ENCODE measurements at regions not wholly inside any gene's neighbourhood (a gene's known extent, or its start where the extent isn't known, plus 50 kb on each side); places are given as distances from the start of the nearest gene placed in this dataset.

DNA sequence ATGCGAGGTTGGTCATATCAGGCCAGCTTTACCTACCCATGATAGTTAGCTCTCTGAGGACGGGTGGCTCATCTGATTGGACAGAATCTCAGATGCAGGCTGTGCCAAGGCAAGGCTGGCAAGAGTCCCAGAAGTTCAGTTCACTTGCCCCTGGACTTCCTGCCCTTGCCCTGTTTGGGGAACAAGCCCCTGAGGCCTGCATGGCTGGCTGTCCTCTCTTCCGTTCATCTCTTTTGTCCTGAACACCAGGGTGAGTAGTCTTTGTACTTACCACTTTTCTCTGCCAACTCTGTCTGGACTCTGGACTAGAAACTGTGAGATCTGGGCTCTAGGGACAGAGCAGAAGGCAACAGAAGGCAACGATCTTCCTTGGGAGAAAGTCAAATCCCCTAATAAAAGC lies 769.9 kb downstream of the QKI start:
- Histone ChIP-seq H3K27ac (no peak overlapping the region), H3K36me3 (replicated peaks) (no peaks in the 10 kb centered on the region), H3K27me3 (replicated peaks) (no peaks in the 10 kb centered on the region), H3K4me3 (ENCODE audit: low read depth, low read length) (no peak overlapping the region)
- DNase-seq: no peak
- TF ChIP-seq, protein P1, sequence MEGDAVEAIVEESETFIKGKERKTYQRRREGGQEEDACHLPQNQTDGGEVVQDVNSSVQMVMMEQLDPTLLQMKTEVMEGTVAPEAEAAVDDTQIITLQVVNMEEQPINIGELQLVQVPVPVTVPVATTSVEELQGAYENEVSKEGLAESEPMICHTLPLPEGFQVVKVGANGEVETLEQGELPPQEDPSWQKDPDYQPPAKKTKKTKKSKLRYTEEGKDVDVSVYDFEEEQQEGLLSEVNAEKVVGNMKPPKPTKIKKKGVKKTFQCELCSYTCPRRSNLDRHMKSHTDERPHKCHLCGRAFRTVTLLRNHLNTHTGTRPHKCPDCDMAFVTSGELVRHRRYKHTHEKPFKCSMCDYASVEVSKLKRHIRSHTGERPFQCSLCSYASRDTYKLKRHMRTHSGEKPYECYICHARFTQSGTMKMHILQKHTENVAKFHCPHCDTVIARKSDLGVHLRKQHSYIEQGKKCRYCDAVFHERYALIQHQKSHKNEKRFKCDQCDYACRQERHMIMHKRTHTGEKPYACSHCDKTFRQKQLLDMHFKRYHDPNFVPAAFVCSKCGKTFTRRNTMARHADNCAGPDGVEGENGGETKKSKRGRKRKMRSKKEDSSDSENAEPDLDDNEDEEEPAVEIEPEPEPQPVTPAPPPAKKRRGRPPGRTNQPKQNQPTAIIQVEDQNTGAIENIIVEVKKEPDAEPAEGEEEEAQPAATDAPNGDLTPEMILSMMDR (IDR thresholded peaks at IDR 0.05; ENCODE audit: low read depth, low read length, missing control alignments): no peak
- in situ Hi-C loops (cut with HindIII; ENCODE audit: low pct_ligation_motif_present, low sequenced_read_pairs): no loop called here

DNA sequence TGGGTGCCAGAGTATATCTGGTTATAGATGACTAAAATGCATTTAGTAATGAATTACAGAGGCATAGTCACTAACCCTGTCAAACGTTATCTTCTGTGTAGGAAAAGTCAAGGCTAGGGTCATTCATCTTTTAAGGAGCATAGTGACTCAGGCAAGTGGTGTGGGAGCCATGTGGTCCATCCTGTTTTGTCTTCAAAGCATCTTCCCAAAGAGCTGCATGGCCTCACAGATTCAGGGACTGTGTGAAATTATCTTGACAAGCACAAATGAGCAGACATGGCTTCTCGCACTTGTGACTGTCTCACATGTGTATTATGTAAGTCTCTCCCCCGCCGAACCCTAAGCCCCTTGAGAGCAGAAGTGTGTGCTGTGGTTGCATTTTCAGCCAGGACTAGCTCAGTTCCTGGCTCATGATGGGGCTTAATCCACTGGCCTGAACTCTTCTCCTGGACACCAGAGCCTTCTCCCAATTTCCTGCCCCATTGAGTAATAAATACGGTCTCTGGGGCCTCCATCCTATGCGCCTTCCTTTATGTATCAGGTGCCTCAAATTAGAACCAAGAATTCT lies 769.1 kb downstream of the QKI start:
- TF ChIP-seq, protein P1 (IDR thresholded peaks at IDR 0.05; ENCODE audit: low read depth, low read length, missing control alignments): no peak
- no peaks in the 10 kb centered on the region for H3K36me3 ChIP-seq (replicated peaks)
- no peak overlapping the region for H3K4me3 ChIP-seq (ENCODE audit: low read depth, low read length)
- no peak for DNase-seq
- in situ Hi-C loops (cut with HindIII; ENCODE audit: low pct_ligation_motif_present, low sequenced_read_pairs): no loop called here
- H3K27me3 ChIP-seq (replicated peaks): no peaks in the 10 kb centered on the region
- H3K27ac ChIP-seq: no peak overlapping the region

DNA sequence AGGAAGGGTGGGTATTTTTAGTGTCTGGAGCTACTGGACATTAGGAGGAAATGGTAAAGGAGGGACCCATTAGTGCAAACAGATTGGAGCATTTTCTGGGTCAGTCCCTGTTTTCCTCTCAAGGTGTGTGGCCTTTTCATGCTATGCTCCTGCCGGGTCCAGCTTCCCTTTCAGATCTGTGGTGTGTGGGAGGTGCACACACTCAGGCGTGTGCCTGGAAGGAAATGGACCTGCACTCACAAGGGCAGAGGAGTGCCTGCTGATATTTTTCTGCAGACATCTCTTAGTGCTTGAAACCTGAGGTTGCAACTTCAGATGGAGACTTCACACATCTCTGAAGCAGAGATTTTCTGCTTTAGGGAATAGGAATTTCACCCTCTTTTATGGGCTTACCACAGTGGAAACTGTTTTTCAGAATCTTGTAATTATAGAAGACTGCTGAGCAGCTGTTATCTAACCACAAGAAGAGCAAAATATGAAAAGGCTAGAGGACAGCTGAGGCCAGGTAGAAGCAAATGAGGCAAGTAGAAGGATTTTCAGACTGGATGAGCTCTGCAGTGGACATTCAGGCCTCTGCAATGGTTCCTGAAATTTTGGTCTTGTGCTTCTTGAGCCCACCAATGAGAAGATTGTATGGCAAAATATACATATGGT lies 764.3 kb downstream of the QKI start:
- H3K27ac ChIP-seq: no peak overlapping the region
- no peak overlapping the region for H3K4me3 ChIP-seq (ENCODE audit: low read depth, low read length)
- TF ChIP-seq, protein P1 (IDR thresholded peaks at IDR 0.05; ENCODE audit: low read depth, low read length, missing control alignments): no peak
- in situ Hi-C loops (cut with HindIII; ENCODE audit: low pct_ligation_motif_present, low sequenced_read_pairs): no loop called here
- DNase-seq: no peak
- no peaks in the 10 kb centered on the region for H3K36me3 ChIP-seq (replicated peaks)
- H3K27me3 ChIP-seq (replicated peaks): no peaks in the 10 kb centered on the region

DNA sequence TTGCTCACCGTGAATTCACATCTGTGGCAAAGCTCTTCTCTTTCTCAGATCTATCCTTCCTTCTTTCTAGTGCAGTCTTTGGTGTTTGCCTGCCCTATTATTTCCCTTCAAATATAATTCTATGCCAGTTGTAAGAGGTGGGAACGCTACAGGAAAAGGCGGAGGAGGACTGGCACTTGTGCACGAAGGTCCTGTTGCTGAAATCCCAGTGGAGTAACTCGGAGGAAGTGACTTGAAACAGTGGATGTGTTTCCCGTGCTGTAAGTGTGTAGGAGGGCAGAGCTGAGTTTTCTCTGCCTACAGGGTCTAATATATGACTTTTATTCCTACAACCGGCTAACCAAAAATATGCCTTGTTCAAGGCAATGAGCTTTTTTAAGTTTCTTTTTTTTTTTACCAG lies 754.8 kb downstream of the QKI start:
- Histone ChIP-seq H3K27ac (no peak overlapping the region), H3K36me3 (replicated peaks) (no peaks in the 10 kb centered on the region), H3K27me3 (replicated peaks) (no peaks in the 10 kb centered on the region), H3K4me3 (ENCODE audit: low read depth, low read length) (no peak overlapping the region)
- in situ Hi-C loops (cut with HindIII; ENCODE audit: low pct_ligation_motif_present, low sequenced_read_pairs): no loop called here
- DNase-seq: no peak
- TF ChIP-seq, protein P1 (IDR thresholded peaks at IDR 0.05; ENCODE audit: low read depth, low read length, missing control alignments): no peak

DNA sequence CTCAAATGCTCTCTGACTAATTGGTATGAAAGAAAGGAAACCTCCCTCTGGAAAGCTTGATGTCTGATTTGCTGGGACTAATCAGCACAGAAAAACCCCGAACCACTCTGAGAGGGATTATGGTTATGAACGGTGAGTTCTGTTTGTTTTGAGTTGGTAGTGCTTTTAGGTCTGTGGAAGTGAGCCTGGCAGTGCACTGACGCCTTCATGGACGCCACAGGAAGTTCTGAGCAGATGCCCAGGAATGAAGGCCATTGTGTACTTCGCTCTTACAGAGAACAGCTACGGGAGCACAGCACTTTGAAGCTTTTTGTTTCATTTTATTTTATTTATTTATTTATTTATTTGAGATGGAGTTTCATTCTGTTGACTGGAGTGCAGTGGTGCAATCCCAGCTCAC lies 754.1 kb downstream of the QKI start:
- Histone ChIP-seq H3K27ac (no peak overlapping the region), H3K27me3 (replicated peaks) (no peaks in the 10 kb centered on the region), H3K36me3 (replicated peaks) (no peaks in the 10 kb centered on the region), H3K4me3 (ENCODE audit: low read depth, low read length) (no peak overlapping the region)
- in situ Hi-C loops (cut with HindIII; ENCODE audit: low pct_ligation_motif_present, low sequenced_read_pairs): no loop called here
- no peak for DNase-seq
- TF ChIP-seq, protein P1 (IDR thresholded peaks at IDR 0.05; ENCODE audit: low read depth, low read length, missing control alignments): no peak

Measured in brain microvascular endothelial cell (primary cell).